ENCODE measurements at regions not wholly inside any gene's neighbourhood (a gene's known extent, or its start where the extent isn't known, plus 50 kb on each side); places are given as distances from the start of the nearest gene placed in this dataset.
"Not testable (repeated sequence)": the region's sequence is repeated elsewhere in the genome, so short reads cannot be mapped to it uniquely, and the experiment has no call there.

DNA sequence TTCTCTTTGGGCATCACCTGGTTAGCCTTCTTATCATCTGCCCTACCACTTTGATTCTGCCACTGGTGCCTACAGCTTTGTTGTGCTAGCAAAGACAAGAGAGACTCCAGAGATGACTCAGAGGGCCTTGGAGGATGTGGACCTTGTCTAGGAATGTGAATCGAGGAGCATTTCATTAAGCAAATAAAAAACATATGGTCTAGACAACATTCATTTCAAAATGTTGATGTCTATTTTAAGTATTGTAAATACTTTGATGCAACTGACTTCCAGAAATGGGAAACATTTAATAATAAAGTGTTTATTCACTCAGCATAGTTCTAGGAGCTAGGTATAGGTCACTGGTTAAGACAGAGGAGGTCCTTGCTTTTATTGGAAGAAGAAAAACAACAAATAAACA is 195.5 kb downstream of the CDCA7 start:
- DNase-seq (ENCODE audit: low read depth): no peak

DNA sequence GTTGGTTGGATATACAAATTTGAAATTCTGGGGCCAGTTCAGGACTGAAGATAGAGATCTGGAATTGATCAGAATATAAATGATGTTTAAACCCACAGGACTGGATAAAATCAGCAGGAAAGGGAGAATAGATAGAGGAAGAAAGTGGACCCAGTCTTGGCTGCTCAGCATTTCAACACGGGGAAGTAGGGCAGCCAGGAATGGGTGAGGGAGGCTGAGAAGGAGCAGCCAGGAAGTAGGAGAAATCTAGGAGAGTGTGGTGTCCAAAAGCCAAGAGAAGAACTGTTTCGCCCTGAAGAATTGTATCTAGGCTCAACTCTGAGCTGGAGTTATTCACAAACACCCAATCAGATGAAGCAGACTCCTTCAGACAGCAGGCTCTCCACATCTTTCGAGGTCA is 197.9 kb downstream of the CDCA7 start:
- no peak for DNase-seq (ENCODE audit: low read depth)

DNA sequence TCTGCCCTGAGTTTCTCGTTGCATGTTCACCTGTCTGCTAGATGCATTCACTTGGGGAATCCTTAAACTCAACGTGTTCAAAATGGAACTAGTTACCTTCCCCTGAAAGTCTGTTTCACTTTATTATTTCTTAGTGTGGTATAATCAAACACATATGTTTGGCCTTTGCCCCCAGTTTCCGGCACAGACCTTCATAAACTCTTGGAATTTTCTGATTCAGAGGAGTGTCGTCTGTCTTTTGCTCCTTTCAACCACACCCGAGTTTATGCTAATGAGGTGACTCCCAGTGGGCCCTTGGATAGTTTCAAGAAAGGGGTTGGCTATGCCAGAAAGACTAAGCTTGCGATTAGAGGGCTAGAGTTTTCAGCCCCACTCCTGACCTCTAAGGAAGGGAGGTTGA is 198.9 kb downstream of the CDCA7 start:
- DNase-seq (ENCODE audit: low read depth): no peak

DNA sequence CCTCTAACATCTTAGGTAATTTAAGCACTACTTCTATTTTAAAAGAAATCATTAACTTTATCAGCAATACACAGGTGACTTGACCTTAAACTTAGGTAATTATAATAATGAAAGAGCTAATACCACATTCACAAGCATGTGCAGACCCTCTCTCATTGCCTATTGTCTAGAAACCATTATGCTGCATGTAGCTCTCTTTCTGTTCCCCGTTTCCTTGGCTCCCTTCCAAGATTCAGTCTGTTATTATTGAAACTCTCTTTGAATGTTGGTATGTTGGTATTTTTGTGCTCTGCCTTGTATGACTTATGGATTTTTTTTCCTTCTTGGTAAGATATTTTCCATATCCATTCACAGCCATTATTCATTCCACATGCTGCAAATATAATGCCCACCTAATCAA is 201.2 kb downstream of the CDCA7 start:
- no peak for DNase-seq (ENCODE audit: low read depth)

DNA sequence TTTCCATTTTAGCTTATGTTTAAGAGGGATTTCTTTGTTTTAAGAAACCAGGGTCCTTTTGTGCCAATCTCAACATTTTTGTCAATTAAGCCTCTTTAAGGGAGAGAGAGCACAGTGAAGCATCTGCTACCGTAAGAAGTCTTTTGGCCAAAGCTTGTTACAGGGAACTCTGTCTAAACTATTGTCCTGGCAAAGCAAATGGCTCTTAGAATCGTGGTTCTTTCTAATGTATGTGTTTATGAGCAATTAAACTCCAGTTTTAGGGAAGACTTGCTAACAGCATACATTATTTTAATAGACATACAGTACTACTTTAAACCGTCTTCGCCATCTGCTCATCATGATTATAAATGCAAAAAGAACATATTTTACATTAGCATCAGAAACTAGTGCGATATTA is 202.1 kb downstream of the CDCA7 start:
- DNase-seq (ENCODE audit: low read depth): no peak

DNA sequence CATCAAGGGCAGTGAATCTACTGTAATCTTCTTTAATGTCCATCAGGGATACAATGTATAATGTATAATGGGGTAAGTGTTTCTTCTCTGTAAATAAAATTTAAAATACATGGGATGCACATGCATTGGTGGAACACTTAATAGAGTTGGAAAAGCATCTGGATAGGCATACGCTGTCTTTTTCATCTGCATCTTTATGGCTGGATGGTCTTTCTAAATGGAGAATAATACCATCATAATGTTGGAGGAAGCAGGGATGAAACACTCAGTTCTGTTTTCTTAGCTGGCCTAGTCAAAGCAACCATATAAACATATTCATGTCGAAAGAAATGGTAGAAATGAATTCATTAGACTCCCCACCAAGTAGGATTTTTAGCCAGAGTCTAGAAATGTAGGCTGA is 202.8 kb downstream of the CDCA7 start:
- DNase-seq (ENCODE audit: low read depth): no peak

DNA sequence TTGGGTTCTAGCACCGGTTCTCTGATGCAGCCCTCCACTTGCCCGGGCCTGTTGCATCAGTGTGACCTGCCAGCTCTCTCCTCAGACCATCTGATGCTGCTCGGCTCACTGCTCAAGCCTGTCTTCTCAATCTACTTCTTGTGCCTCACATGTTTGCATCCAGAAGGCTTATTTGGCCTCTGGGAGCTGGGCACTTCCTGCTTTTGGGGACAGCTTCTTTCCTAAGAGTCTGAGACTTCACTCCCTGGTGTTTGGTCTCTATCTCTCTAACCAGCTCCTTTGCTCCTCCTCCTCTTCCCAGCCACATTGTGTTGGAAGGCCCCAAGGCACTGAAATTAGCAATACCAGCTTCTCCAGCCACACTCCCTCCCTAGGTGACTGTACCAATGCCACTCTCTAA is 212.8 kb downstream of the CDCA7 start:
- DNase-seq (ENCODE audit: low read depth): no peak

DNA sequence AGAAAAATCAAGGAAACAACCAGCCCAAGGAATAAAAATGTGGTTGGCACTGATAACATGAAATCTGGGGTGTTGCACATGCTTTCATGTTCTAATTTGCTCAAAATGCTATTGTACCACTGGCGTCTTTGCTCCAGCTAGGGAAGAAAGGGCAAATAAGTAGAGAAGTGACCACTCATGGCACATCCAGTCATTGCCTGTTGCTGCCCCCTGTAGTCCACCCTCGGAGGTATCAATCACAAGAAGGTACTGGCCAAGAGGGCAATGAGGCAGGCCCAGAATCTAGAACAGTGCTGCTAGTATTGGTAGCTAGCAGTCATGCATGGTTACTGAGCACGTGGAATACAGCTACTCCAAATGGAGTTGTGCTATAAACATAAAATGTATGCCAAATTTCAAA is 213.4 kb downstream of the CDCA7 start:
- peak; percentile 35 for DNase-seq (ENCODE audit: low read depth)

DNA sequence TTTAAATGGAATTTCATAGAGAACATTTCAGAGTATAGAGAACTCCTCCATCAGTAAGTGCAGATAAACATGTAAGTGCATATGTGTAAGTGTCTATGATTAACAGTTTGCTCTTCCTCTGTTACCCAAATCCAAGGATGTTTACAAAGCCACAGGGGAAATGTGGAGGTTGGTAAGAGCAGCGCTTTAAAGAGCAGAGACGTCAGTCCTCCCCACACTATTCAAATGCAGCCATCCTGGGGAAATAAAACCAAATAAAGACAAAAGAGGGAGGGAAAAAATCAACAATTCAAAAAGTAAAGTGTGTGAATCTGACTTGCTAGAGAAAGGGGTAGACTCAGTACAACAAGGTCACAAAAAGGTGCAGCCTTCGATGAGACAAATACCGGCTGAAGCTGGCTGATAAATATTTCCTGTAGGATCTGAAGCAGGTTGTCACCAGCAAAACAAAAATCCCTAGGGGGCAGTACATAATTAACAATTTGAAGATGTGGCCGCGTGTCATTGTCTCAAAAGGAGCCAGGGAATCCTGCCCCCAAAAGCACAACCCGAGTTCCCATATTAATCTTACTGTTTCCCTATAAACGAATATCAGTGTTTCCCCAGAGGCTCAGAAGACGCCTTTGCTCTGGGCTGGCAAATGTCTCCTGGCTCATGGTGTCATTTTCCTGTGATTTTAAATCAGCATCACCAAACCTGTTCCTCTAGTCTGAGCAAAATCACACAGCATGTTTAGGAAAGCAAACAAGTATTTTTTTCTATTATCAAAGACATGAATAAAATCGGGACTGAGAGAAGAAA is 216.5 kb downstream of the CDCA7 start:
- no peak for DNase-seq (ENCODE audit: low read depth)

DNA sequence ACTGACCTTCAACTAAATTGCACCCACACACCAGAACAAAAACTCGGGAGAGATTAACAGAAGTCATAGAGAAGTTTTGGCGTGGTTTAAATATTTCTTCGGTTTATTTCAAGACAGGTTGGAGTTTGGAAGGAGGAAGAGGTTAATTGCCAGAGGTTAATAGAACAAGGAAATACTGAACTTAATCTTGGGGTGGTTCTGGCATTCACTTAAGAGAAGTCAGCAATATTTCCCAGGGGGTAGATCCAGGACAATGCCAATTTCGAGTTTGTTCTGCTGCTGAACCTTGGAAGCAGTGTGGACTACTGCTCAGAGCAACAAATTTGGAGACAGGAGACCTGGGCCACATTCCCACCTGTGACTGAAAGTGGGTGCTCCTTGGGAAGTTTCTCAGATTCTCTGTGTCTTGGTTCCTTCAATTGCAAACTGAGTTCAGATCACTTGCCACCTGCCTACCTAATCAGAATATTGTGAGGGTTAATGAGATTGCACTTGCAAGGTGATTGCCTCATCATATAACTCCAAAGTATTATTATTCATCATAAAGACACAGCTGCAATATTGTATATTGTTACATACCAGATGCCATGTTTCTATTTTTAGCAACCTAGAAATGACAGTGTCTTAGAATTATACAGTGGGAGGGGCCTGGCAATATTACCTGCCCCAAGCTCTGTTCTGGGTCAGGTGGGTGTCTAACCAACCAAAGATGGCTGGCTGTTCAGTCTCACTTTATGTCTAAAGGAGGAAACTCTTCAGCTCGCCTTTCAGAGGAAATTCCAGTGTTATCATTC is 217.4 kb downstream of the CDCA7 start:
- no peak for DNase-seq (ENCODE audit: low read depth)

DNA sequence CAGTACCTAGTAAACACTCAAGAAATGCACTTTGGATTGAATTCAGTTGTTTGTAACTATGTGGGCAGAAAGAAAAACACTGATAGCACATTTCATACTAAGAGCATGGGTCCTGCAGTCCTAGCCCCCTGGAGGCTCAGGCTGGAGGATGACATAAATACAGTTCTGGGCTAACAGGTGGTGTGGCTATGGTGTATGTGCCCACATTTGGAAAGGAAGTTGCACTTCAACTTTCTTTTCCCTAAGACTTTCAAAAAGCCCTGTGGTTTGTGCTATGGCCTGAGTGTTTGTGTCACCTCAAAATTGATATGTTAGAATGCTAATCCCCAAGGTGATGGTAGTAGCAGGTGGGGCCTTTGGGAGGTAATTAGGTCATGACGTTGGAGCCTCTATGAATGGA is 218.2 kb downstream of the CDCA7 start:
- no peak for DNase-seq (ENCODE audit: low read depth)

DNA sequence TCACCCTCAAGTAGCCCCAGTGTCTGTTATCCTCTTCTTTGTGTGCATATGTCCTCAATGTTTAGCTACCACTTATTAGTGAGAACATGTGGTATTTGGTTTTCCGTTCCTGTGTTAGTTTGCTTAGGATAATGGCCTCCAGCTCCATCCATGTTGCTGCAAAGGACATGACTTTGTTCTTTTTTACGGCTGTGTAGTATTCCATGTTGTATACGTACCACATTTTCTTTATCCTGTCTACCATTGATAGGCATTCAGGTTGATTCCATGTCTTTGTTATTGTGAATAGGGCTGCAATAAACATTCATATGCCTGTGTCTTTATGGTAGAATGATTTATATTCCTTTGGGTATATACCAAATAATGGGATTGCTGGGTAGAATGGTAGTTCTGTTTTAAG is 219.1 kb downstream of the CDCA7 start:
- not testable (repeated sequence) for DNase-seq (ENCODE audit: low read depth)

DNA sequence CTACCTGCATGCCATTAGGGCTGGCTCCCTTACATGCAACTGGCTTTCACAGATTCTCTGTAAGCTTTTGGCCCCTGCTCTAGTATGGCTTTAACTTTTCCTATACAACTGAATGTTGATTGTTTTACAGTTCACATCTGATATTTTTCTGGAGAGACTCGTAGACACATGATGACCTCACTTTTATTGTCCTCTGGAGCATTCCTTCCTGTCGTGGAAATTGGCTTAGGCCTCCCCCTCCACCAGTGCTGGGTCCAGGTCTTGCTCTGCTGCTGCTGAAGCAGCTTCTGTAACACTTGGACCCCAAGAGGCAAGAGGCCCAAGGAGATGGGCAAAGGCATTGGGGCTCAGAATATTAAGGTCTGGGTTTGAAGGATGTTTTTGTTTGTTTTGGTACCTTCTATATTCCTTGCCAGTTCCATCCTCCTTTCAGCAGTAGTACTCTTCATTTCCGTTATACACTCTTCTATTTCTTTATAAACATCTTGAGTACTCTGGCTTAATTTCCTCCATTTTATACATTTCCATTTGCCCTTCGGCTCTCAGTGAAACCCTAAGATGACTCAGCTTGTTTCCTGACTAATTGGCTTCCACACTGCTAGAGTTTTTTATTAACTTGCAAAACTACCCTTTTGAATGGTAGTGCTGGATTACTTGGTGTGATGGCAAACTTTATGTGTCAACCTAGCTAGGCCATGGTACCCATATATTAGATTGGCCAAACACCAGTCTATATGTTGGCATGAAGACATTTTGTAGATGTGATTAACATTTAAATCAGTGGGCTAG is 219.8 kb downstream of the CDCA7 start:
- DNase-seq (ENCODE audit: low read depth): no peak

DNA sequence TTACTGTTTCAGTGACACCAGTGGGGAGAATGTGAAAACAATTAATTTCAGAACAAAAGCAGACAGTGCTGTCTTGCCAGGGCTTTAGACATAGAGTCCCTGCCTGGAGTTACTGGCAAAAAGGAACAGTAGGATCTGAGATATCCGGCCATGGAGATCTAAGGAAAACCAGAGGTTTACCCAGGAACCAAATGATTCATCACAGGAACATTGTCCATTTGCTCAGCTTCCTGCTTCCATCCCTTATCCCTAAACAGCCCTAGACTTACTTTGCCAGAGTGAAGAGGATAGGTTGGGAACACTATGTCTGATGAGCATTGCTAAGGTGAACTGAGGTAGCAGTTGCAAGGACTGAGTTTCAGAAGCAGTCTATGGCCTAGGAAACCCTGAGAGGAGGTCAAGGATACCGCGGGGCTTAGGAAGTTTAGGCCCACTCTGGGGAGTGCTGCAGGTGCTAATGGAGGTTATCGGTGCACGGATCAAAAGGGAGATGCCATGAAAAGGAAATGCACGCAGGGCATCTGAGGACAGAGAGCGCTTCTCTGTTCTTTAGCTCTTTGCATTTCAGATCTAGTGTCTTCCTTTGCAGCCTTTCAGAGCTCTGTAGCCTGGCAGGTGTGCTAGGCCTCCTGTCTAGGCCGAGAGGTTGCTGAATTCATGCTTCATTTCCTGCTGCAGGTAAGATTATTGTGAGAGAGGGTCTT is 223.9 kb downstream of the CDCA7 start:
- no peak for DNase-seq (ENCODE audit: low read depth)

DNA sequence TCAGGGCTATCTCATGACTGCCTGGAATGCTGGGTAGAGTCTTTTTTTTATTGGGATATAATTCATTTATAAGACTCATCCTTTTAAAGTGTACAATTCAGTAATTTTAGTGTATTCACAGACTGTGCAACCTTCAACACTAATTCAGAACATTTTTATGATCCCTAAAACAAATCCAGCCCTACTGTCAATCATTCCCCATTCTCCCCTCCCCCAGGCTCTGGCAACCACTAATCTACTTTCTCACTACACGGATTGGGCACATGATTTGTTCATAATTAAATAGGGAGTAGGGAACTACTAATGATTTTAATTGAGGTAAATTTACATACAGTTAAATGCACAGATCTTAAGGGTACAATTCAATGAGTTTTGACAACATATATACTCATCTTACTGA is 225.7 kb downstream of the CDCA7 start:
- no peak for DNase-seq (ENCODE audit: low read depth)

DNA sequence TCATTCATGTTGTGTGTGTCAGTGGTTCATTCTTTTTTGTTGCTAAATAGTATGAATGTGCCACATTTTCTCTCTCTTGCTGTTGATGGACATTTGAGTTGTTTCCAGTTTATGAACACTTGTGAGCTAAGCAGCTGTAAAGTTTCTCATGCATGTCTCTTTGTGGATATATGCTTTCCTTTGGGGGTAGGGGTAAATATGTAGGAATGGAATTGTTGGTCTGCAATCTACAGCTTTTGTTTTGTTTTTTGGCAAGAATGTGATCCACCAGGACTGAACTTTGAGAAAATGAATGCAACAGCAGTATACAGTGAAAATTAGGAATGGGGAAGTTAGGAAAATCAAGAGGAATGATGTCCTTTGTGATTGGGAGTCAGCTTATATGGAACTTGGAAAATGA is 226.3 kb downstream of the CDCA7 start:
- DNase-seq (ENCODE audit: low read depth): no peak

DNA sequence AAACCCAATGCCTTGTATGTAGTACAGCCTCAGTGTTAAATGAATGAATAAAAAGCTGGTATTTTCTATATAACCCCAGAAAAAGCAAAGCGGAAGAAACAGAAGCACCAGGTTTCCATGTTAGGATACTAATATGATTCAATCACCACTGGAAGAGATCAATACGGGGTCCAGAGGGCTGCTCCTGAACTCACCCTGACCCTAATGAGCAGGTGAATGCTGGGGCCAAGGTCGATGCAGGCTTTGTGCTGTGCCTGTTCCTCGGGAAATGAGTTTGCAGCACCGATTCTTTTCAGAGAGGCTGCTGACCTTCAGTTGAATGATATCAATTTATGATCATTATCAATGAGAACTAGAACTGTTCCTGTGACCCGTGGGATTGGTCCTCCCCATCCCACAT is 228.5 kb downstream of the CDCA7 start:
- no peak for DNase-seq (ENCODE audit: low read depth)

DNA sequence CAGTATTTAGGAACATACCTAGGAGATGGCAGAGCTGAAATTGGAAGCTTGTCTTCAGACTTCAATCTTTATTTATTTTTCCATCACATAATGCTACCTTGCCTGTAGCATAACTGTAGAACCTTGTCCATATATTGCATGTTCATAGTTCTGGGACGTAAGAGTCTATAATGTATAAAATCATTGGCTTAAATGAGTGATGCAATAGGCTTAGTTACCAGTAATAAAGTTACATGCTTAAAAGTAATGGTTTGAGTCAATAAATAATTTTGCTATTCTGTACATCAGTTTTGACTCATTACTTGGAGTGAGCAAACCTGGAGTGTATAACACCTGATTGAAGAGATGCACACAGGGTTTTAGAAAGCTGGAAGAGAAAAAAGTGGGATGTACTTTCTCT is 229.3 kb downstream of the CDCA7 start:
- no peak for DNase-seq (ENCODE audit: low read depth)

DNA sequence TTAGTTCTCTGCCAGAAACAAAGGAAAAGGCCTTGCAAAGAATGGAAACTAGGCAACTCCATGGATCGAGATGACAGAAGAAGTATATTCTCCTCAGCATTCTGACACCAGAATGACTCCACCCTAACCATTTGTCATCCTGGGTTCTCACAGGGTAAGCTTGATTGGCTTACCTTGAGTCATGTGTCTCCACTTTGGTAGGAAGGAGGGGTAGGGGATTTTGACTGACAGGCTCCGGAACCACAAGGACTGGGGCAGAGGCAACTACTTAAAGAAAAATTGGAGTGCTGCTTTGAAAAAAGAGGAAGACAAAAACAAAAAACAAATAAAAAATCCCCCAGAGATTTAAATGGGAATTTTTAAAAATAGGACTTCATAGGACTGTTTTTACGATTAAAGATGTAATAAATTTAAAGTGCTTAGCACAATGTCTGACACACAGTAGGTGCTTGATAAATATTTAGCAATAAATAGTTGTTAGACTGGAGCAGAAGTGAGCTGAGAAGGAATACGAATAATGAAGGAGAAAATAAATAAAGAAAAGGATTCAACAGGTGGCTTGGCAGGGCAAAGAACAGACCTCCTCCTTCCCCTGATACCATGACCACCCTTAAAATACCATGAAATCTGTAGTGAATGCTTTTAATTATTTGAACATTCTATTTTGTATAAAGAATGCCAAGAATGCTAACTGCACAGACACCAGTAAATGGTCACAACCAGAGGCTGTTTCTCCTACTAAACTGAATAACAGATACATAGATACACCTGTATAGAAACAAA is 230.2 kb downstream of the CDCA7 start:
- no peak for DNase-seq (ENCODE audit: low read depth)

DNA sequence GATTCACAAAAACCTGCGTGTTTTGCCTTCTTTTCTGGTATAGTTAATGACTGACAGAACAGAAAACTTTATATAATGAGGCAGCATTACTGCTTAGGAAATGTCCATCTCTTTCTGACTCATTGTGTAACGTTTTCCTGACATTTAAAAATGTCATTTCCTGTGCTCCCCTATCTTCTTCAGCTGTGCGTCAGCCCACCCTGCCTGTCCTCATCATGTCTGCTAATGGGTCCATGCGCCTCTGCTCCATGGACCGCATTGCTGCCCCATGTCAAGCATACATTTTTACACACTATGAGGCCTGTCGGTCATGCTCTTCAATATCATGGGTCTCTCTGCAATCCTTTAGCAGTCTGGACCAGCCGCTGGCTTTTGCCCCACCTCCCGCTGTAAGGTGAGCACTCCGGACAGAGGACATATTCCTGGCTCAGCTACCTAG is 234.3 kb downstream of the CDCA7 start:
- no peak for DNase-seq (ENCODE audit: low read depth)

DNA sequence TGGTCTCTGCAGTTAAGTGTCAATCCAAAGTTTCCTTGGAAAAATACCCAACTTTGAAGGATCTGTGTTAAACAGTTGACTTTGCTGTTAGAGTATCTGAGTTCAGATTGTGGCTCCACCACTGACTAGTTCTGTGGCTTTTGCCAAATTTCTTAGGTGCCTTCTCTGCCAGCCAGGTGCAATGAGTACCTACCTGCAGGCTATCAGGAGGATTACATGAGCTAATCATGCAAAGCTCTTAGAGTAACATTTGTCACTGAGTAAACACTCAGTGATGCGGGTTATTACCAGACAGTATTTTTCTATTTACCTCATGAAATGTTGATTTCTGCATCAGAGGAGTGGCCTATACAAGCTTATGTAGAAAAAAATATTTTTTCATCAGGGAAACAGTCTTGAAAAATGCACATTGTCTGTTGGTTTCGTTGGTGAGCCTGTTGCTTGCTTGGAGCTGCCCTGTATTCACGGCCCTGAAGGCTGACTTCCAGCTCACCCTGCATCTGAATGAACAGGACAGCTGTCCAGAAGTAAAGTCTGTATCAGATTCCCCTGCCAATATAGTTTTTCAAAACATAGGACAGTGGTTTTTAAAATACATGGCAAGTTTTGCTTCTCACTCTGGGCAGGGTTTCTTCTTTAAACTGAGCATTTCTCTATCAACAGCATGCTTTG is 235.1 kb downstream of the CDCA7 start:
- no peak for DNase-seq (ENCODE audit: low read depth)
